Prostate gland (tissue), 2 donors: ENCODE measurements at regions not wholly inside any gene's neighbourhood (a gene's known extent, or its start where the extent isn't known, plus 50 kb on each side); places are given as distances from the start of the nearest gene placed in this dataset.

ENCODE experiments used
- DNase-seq: peaks from one replicate; pipeline ENCODE4 v3.0.0-alpha.2; 2019; ENCODE audit warnings: low spot score
- H3K27ac ChIP-seq, 2 donors: fragments of 200-600 bp; sonication (generic); 2 replicates each; pipeline ENCODE4 v1.5.1; 2017 to 2019
- H3K27me3 ChIP-seq: fragments of 200-600 bp; sonication (generic); replicated peaks from 2 replicates; pipeline ENCODE4 v1.5.1; 2019; ENCODE audit not compliant: insufficient read depth
- H3K36me3 ChIP-seq, 2 donors: fragments of 200-600 bp; sonication (generic); 1 replicate in 1 of 2; 2 replicates in 1 of 2; pipeline versions ENCODE4 v1.5.1 to v1.8.1; 2017 to 2019
- H3K4me1 ChIP-seq: fragments of 200-600 bp; sonication (generic); replicated peaks from 2 replicates; pipeline ENCODE4 v1.5.1; 2019
- H3K4me3 ChIP-seq, 2 donors: fragments of 200-600 bp; sonication (generic); 2 replicates each; pipeline ENCODE4 v1.5.1; 2017 to 2019
- H3K9me3 ChIP-seq: fragments of 200-600 bp; sonication (generic); 2 replicates; pipeline ENCODE4 v1.5.1; 2017
- CTCF ChIP-seq, 4 experiments: fragments of 200-600 bp in 2 of 4; fragments of 450-650 bp in 2 of 4; sonication (generic) in 2 of 4; IDR thresholded peaks; 1 replicate in 3 of 4; 2 replicates in 1 of 4; pipeline ENCODE4 v1.5.1; 2016 to 2019; ENCODE audit warnings: antibody characterized with exemption in 4 of 4, mild to moderate bottlenecking in 2 of 4, moderate library complexity in 2 of 4
- POLR2A ChIP-seq: fragments of 450-650 bp; IDR thresholded peaks from one replicate; pipeline ENCODE4 v1.6.1; 2016; ENCODE audit warnings: antibody characterized with exemption, mild to moderate bottlenecking
- POLR2AphosphoS5 ChIP-seq: sonication (generic); formaldehyde crosslinking; IDR thresholded peaks from one replicate; pipeline ENCODE4 v1.6.1; 2017; ENCODE audit warnings: antibody characterized with exemption
- WGBS: methylation state at CpG from one replicate; pipeline ENCODE4 v1.1.5; 2018; 5-methylcytosine and 5-hydroxymethylcytosine counted together
- intact Hi-C: fragments of 100-400 bp; cut with DNase I; formaldehyde crosslinking; loops from one replicate; pipeline ENCODE4 v1.14.2; 2022

GRCh38 chr7:84624927-84625326, 430.3 kb upstream of the SEMA3A start:
- Histone ChIP-seq H3K27ac (no peak overlapping the region), H3K27me3 (no peaks in the 10 kb centered on the region), H3K4me3 (no peak overlapping the region), H3K36me3 (no peaks in the 10 kb centered on the region), H3K4me1 (no peaks in the 10 kb centered on the region), H3K9me3 (no peaks in the 10 kb centered on the region)
- no peak for DNase-seq
- 81% methylated on average over 2 of the region's 2 CpGs for WGBS
- TF ChIP-seq POLR2AphosphoS5 (no peak), POLR2A (no peak), CTCF (IDR thresholded peaks at IDR 0.05) (no peak)
- intact Hi-C loops, result no loop called here

GRCh38 chr7:84624527-84624926, 429.9 kb upstream of the SEMA3A start:
- Histone ChIP-seq H3K27me3 (no peaks in the 10 kb centered on the region), H3K4me3 (no peak overlapping the region), H3K36me3 (no peaks in the 10 kb centered on the region), H3K9me3 (no peaks in the 10 kb centered on the region), H3K27ac (no peak overlapping the region), H3K4me1 (no peaks in the 10 kb centered on the region)
- TF ChIP-seq CTCF (IDR thresholded peaks at IDR 0.05) (no peak), POLR2A (no peak), POLR2AphosphoS5 (no peak)
- 98% methylated on average over 1 of the region's 1 CpG for WGBS
- intact Hi-C loops, result no loop called here
- DNase-seq, result no peak

- Histone ChIP-seq H3K36me3 (no peaks in the 10 kb centered on the region), H3K4me3 (no peak overlapping the region), H3K27ac (no peak overlapping the region), H3K9me3 (no peaks in the 10 kb centered on the region), H3K4me1 (no peaks in the 10 kb centered on the region), H3K27me3 (no peaks in the 10 kb centered on the region)
- DNase-seq, result no peak
- intact Hi-C loops, result no loop called here
- 83% methylated on average over 4 of the region's 4 CpGs for WGBS
- no peak for TF ChIP-seq CTCF (IDR thresholded peaks at IDR 0.05)
- TF ChIP-seq POLR2AphosphoS5, result no peak
- TF ChIP-seq POLR2A, result no peak
These were observed 422.9 kb upstream of the SEMA3A start for GRCh38 chr7:84617265-84618030.

GRCh38 chr7:84614821-84615501, 420.4 kb upstream of the SEMA3A start:
- intact Hi-C loops, result no loop called here
- H3K4me3 ChIP-seq, result no peak overlapping the region
- no peak for TF ChIP-seq POLR2A
- TF ChIP-seq CTCF (IDR thresholded peaks at IDR 0.05), result no peak
- TF ChIP-seq POLR2AphosphoS5, result no peak

More at GRCh38 chr7:84614821-84615501, 420.4 kb upstream of the SEMA3A start:
- Histone ChIP-seq H3K27me3 (no peaks in the 10 kb centered on the region), H3K4me1 (no peaks in the 10 kb centered on the region), H3K36me3 (no peaks in the 10 kb centered on the region), H3K27ac (no peak overlapping the region), H3K9me3 (no peaks in the 10 kb centered on the region)
- no peak for DNase-seq
